Tibial nerve (tissue), 4 donors: ENCODE measurements at regions not wholly inside any gene's neighbourhood (a gene's known extent, or its start where the extent isn't known, plus 50 kb on each side); places are given as distances from the start of the nearest gene placed in this dataset.

Source experiments
- CTCF ChIP-seq, 5 experiments: fragments of 200-600 bp in 3 of 5; fragments of 450-650 bp in 2 of 5; sonication (generic) in 3 of 5; IDR thresholded peaks; one replicate each; pipeline ENCODE4 v1.5.1; 2016 to 2019; ENCODE audit warnings: antibody characterized with exemption in 5 of 5, mild to moderate bottlenecking in 3 of 5, moderate library complexity in 2 of 5
- EP300 ChIP-seq, 2 donors: sonication (generic); formaldehyde crosslinking; IDR thresholded peaks; one replicate each; pipeline ENCODE4 v1.6.1; 2017; ENCODE audit warnings: antibody characterized with exemption in 2 of 2, mild to moderate bottlenecking in 1 of 2
- POLR2A ChIP-seq, 2 donors: fragments of 450-650 bp; IDR thresholded peaks; one replicate each; pipeline ENCODE4 v1.6.1; 2017; ENCODE audit warnings: antibody characterized with exemption in 2 of 2, mild to moderate bottlenecking in 2 of 2, moderate library complexity in 2 of 2

- no peak for TF ChIP-seq EP300 (IDR thresholded peaks at IDR 0.05)
- no peak for TF ChIP-seq CTCF (IDR thresholded peaks at IDR 0.05)
- no peak for TF ChIP-seq POLR2A (IDR thresholded peaks at IDR 0.05)
These were observed 400.9 kb upstream of the POU3F2 start for GRCh38 chr6:98433325-98434056.
